HCT116 (cell line): ENCODE measurements at regions not wholly inside any gene's neighbourhood (a gene's known extent, or its start where the extent isn't known, plus 50 kb on each side); places are given as distances from the start of the nearest gene placed in this dataset.

Source experiments
- CEBPB ChIP-seq: IDR thresholded peaks from 2 replicates; pipeline ENCODE4 v1.6.1; 2012; ENCODE audit warnings: low read depth
- CTCF ChIP-seq, 3 experiments: fragments of 200-600 bp in 1 of 3; sonication (generic) in 1 of 3; IDR thresholded peaks in 2 of 3; conservative IDR thresholded peaks in 1 of 3; 2 replicates each; pipeline ENCODE4 v1.5.1; 2012 to 2017; ENCODE audit warnings: low read depth in 2 of 3, low read length in 2 of 3, antibody characterized with exemption in 1 of 3, borderline replicate concordance in 1 of 3, control low read depth in 1 of 3, mild to moderate bottlenecking in 1 of 3, mixed read lengths in 1 of 3, mixed run types in 1 of 3, moderate library complexity in 1 of 3; ENCODE audit not compliant: insufficient read depth in 1 of 3
- EGR1 ChIP-seq: IDR thresholded peaks from 2 replicates; pipeline ENCODE4 v1.6.1; 2012; ENCODE audit warnings: low read depth
- ELF1 ChIP-seq: IDR thresholded peaks from 2 replicates; pipeline ENCODE4 v1.6.1; 2012; ENCODE audit warnings: low read depth, borderline replicate concordance
- EZH2 ChIP-seq: fragments of 200-600 bp; sonication (generic); IDR thresholded peaks from 2 replicates; pipeline ENCODE4 v1.6.1; 2017; ENCODE audit warnings: antibody characterized with exemption, mixed run types
- EZH2phosphoT487 ChIP-seq: fragments of 200-600 bp; IDR thresholded peaks from 2 replicates; pipeline ENCODE4 v1.6.1; 2018; ENCODE audit warnings: antibody characterized with exemption, borderline replicate concordance
- MAX ChIP-seq: IDR thresholded peaks from 2 replicates; pipeline ENCODE4 v1.6.1; 2012
- POLR2A ChIP-seq: IDR thresholded peaks from 2 replicates; pipeline ENCODE4 v1.7.0; 2011; ENCODE audit warnings: borderline replicate concordance; ENCODE audit not compliant: insufficient read depth, insufficient read length; ENCODE audit errors: extremely low read depth
- POLR2AphosphoS5 ChIP-seq: IDR thresholded peaks from 2 replicates; pipeline ENCODE4 v1.6.1; 2011; ENCODE audit warnings: mild to moderate bottlenecking, low read depth, low read length, moderate library complexity
- REST ChIP-seq: IDR thresholded peaks from 2 replicates; pipeline ENCODE4 v1.6.1; 2012; ENCODE audit warnings: low read depth
- TCF7L2 ChIP-seq: IDR thresholded peaks from 2 replicates; pipeline ENCODE4 v1.7.0; 2011; ENCODE audit warnings: borderline replicate concordance, inconsistent platforms; ENCODE audit not compliant: insufficient read depth, insufficient read length; ENCODE audit errors: extremely low read depth
- ZFX ChIP-seq: fragments of 450-650 bp; IDR thresholded peaks from 2 replicates; pipeline ENCODE4 v1.6.1; 2017
- ZNF274 ChIP-seq: fragments of 200-500 bp; sonication (Bioruptor generic); IDR thresholded peaks from 2 replicates; pipeline ENCODE4 v1.6.1; 2014; ENCODE audit warnings: mild to moderate bottlenecking, low read depth, low read length, inconsistent platforms

GRCh38 chr14:37763266-37763665 is 167.8 kb downstream of the TTC6 start:
- no peak for TF ChIP-seq CEBPB
- TF ChIP-seq ZFX = no peak
- TF ChIP-seq CTCF (IDR thresholded peaks at IDR 0.05 in 2 of 3, conservative IDR thresholded peaks at IDR 0.05 in 1 of 3; ENCODE audit: borderline replicate concordance in 1 of 3, insufficient read depth in 1 of 3, low read depth in 2 of 3, low read length in 2 of 3) = no peak
- no peak for TF ChIP-seq EZH2phosphoT487
- no peak for TF ChIP-seq EGR1
- no peak for TF ChIP-seq REST
- TF ChIP-seq MAX = no peak
- TF ChIP-seq EZH2 = no peak
- no peak for TF ChIP-seq ELF1
- TF ChIP-seq TCF7L2 = no peak
- no peak for TF ChIP-seq ZNF274
- no peak for TF ChIP-seq POLR2A
- no peak for TF ChIP-seq POLR2AphosphoS5
